LNCaP clone FGC (cell line): ENCODE measurements at regions not wholly inside any gene's neighbourhood (a gene's known extent, or its start where the extent isn't known, plus 50 kb on each side); places are given as distances from the start of the nearest gene placed in this dataset.

Experiments
- DNase-seq: peaks from one replicate; pipeline ENCODE4 v3.0.0-alpha.2; 2011; ENCODE audit warnings: low read depth
- H3K4me3 ChIP-seq: 2 replicates; pipeline ENCODE4 v1.5.1; 2011; ENCODE audit warnings: mild to moderate bottlenecking, low read depth, low read length, control low read depth
- TF ChIP-seq, protein P1 (sequence below): IDR thresholded peaks from 2 replicates; pipeline ENCODE4 v1.5.1; 2012; ENCODE audit warnings: mild to moderate bottlenecking; ENCODE audit not compliant: control insufficient read depth, insufficient read depth; ENCODE audit errors: extremely low read depth

GRCh38 chr16:10312784-10313724 is 72.8 kb upstream of the ATF7IP2 start:
- no peak for DNase-seq
- TF ChIP-seq, protein P1, sequence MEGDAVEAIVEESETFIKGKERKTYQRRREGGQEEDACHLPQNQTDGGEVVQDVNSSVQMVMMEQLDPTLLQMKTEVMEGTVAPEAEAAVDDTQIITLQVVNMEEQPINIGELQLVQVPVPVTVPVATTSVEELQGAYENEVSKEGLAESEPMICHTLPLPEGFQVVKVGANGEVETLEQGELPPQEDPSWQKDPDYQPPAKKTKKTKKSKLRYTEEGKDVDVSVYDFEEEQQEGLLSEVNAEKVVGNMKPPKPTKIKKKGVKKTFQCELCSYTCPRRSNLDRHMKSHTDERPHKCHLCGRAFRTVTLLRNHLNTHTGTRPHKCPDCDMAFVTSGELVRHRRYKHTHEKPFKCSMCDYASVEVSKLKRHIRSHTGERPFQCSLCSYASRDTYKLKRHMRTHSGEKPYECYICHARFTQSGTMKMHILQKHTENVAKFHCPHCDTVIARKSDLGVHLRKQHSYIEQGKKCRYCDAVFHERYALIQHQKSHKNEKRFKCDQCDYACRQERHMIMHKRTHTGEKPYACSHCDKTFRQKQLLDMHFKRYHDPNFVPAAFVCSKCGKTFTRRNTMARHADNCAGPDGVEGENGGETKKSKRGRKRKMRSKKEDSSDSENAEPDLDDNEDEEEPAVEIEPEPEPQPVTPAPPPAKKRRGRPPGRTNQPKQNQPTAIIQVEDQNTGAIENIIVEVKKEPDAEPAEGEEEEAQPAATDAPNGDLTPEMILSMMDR = no peak
- H3K4me3 ChIP-seq = no peak overlapping the region

DNA sequence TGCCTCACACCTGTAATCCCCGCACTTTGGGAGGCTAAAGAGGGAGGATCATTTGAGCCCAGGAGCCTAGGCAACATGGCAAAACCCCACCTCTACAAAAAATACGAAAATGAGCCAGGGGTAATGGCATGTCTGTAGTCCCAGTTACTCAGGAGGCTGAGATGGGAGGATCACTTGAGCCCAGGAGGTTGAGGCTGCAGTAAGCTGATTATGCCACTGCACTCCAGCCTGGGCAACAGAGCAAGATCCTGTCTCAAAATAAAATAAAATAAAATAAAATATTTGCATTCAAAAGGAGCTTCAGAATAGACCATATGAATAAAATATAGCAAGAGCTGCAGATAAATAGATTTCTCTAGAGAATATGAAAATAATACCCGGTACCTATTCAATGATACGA is 71.5 kb upstream of the ATF7IP2 start:
- DNase-seq = no peak
- TF ChIP-seq, protein P1 = no peak
- no peak overlapping the region for H3K4me3 ChIP-seq

GRCh38 chr16:10314811-10315210 is 71.0 kb upstream of the ATF7IP2 start:
- H3K4me3 ChIP-seq = no peak overlapping the region
- TF ChIP-seq, protein P1 = peak; percentile 29; the same call in 1 of the 2 replicates
- no peak for DNase-seq

- DNase-seq = no peak
- no peak overlapping the region for H3K4me3 ChIP-seq
- TF ChIP-seq, protein P1 = no peak
Observed at GRCh38 chr16:10317425-10318001, 68.3 kb upstream of the ATF7IP2 start.

- DNase-seq = no peak
- TF ChIP-seq, protein P1 = no peak
- no peak overlapping the region for H3K4me3 ChIP-seq
Observed at GRCh38 chr16:10318798-10319500, 66.9 kb upstream of the ATF7IP2 start.

GRCh38 chr16:10321407-10322387 is 64.2 kb upstream of the ATF7IP2 start:
- TF ChIP-seq, protein P1 = no peak
- DNase-seq = no peak
- no peak overlapping the region for H3K4me3 ChIP-seq
